Stomach (tissue), 8 donors: ENCODE measurements at regions not wholly inside any gene's neighbourhood (a gene's known extent, or its start where the extent isn't known, plus 50 kb on each side); places are given as distances from the start of the nearest gene placed in this dataset.

Source experiments
- DNase-seq, 2 donors: peaks; one replicate each; pipeline versions ENCODE4 v3.0.0 to v3.0.0-alpha.2; 2013 to 2019
- H3K27ac ChIP-seq, 5 donors: fragments of 200-600 bp in 4 of 5; sonication (generic) in 4 of 5; one replicate each; pipeline ENCODE4 v1.5.1; 2013 to 2019; ENCODE audit warnings: mild to moderate bottlenecking in 1 of 5, moderate library complexity in 1 of 5
- H3K27me3 ChIP-seq, 3 donors: fragments of 200-600 bp; sonication (generic); one replicate each; pipeline ENCODE4 v1.5.1; 2017 to 2019; ENCODE audit warnings: mixed run types in 1 of 3
- H3K36me3 ChIP-seq, 4 donors: fragments of 200-600 bp; sonication (generic); 1 replicate in 3 of 4; 2 replicates in 1 of 4; pipeline ENCODE4 v1.5.1; 2016 to 2019
- H3K4me1 ChIP-seq, 4 donors: fragments of 200-600 bp; sonication (generic); one replicate each; pipeline ENCODE4 v1.5.1; 2016 to 2019
- H3K4me3 ChIP-seq, 4 donors: fragments of 200-600 bp; sonication (generic) in 3 of 4; one replicate each; pipeline ENCODE4 v1.5.1; 2016 to 2019; ENCODE audit warnings: mild to moderate bottlenecking in 1 of 4
- H3K9me3 ChIP-seq, 4 donors: fragments of 200-600 bp; sonication (generic); one replicate each; pipeline ENCODE4 v1.5.1; 2016 to 2019
- CTCF ChIP-seq, 7 experiments: fragments of 450-650 bp in 4 of 7; fragments of 200-600 bp in 3 of 7; sonication (generic) in 3 of 7; IDR thresholded peaks; one replicate each; pipeline ENCODE4 v1.5.1; 2016 to 2019; ENCODE audit warnings: antibody characterized with exemption in 7 of 7, control low read depth in 2 of 7, mild to moderate bottlenecking in 1 of 7
- EP300 ChIP-seq: sonication (generic); formaldehyde crosslinking; IDR thresholded peaks from one replicate; pipeline ENCODE4 v1.6.1; 2017; ENCODE audit warnings: antibody characterized with exemption
- POLR2A ChIP-seq, 4 donors: fragments of 450-650 bp; IDR thresholded peaks; one replicate each; pipeline ENCODE4 v1.6.1; 2016; ENCODE audit warnings: antibody characterized with exemption in 4 of 4, control low read depth in 2 of 4, mild to moderate bottlenecking in 1 of 4, moderate library complexity in 1 of 4
- POLR2AphosphoS5 ChIP-seq, 3 donors: sonication (generic); formaldehyde crosslinking; IDR thresholded peaks; one replicate each; pipeline ENCODE4 v1.6.1; 2016; ENCODE audit warnings: antibody characterized with exemption in 3 of 3
- WGBS, 5 donors: extraction: QIAGEN DNeasy Blood & Tissue Kit in 3 of 5; methylation state at CpG; one replicate each; pipeline versions ENCODE4 v1.1.5 to v1.1.7; 2013 to 2018; 5-methylcytosine and 5-hydroxymethylcytosine counted together
- intact Hi-C: fragments of 100-400 bp; cut with DNase I; formaldehyde crosslinking; loops from one replicate; pipeline ENCODE4 v1.15.1; 2023; ENCODE audit warnings: low total_unique reads
- donor health status: healthy with polysubstance abuse.
- donor health status: Bipolar disorder and iron deficiency.
- donor health status: healthy.

GRCh38 chr13:26463296-26463695, 94.2 kb upstream of the WASF3 start:
- Histone ChIP-seq H3K36me3 (no peaks in the 10 kb centered on the region), H3K27ac (no peak overlapping the region), H3K27me3 (no peaks in the 10 kb centered on the region), H3K4me1 (no peaks in the 10 kb centered on the region), H3K9me3 (no peaks in the 10 kb centered on the region), H3K4me3 (no peak overlapping the region)
- TF ChIP-seq EP300: no peak
- TF ChIP-seq CTCF (IDR thresholded peaks at IDR 0.05): no peak
- TF ChIP-seq POLR2A (IDR thresholded peaks at IDR 0.05): no peak
- WGBS, 5 donors: 87 to 94% (median 93%) methylated on average over 6 of the region's 6 CpGs
- intact Hi-C loops: no loop called here
- no peak for DNase-seq

GRCh38 chr13:26463848-26464247, 93.6 kb upstream of the WASF3 start:
- Histone ChIP-seq H3K27ac (no peak overlapping the region), H3K4me3 (no peak overlapping the region), H3K4me1 (no peaks in the 10 kb centered on the region), H3K27me3 (no peaks in the 10 kb centered on the region), H3K36me3 (no peaks in the 10 kb centered on the region), H3K9me3 (no peaks in the 10 kb centered on the region)
- no peak for DNase-seq
- 60 to 76% (median 70%) methylated on average over 5 of the region's 5 CpGs for WGBS, 5 donors
- intact Hi-C loops: no loop called here
- TF ChIP-seq CTCF (IDR thresholded peaks at IDR 0.05): no peak
- no peak for TF ChIP-seq EP300
- no peak for TF ChIP-seq POLR2A (IDR thresholded peaks at IDR 0.05)
- TF ChIP-seq POLR2AphosphoS5 (IDR thresholded peaks at IDR 0.05): no peak

- no peak for DNase-seq
- H3K27me3 ChIP-seq: no peaks in the 10 kb centered on the region
- no peaks in the 10 kb centered on the region for H3K36me3 ChIP-seq
- intact Hi-C loops: no loop called here
- no peaks in the 10 kb centered on the region for H3K9me3 ChIP-seq
- no peaks in the 10 kb centered on the region for H3K4me1 ChIP-seq
- no peak overlapping the region for H3K27ac ChIP-seq
- 80 to 89% (median 84%) methylated on average over 12 of the region's 12 CpGs for WGBS, 5 donors
- no peak overlapping the region for H3K4me3 ChIP-seq
- no peak for TF ChIP-seq POLR2AphosphoS5 (IDR thresholded peaks at IDR 0.05)
Observed at GRCh38 chr13:26465514-26465913, 92.0 kb upstream of the WASF3 start.

GRCh38 chr13:26465954-26466353, 91.5 kb upstream of the WASF3 start:
- TF ChIP-seq EP300 (no peak), POLR2A (IDR thresholded peaks at IDR 0.05) (no peak), CTCF (IDR thresholded peaks at IDR 0.05) (no peak), POLR2AphosphoS5 (IDR thresholded peaks at IDR 0.05) (no peak)
- H3K4me1 ChIP-seq: no peaks in the 10 kb centered on the region
- DNase-seq: no peak
- H3K4me3 ChIP-seq: no peak overlapping the region
- no peaks in the 10 kb centered on the region for H3K27me3 ChIP-seq
- H3K9me3 ChIP-seq: no peaks in the 10 kb centered on the region
- no peaks in the 10 kb centered on the region for H3K36me3 ChIP-seq
- intact Hi-C loops: no loop called here
- H3K27ac ChIP-seq: no peak overlapping the region

GRCh38 chr13:26468265-26468801, 89.2 kb upstream of the WASF3 start:
- Histone ChIP-seq H3K4me1 (no peaks in the 10 kb centered on the region), H3K27ac (no peak overlapping the region), H3K4me3 (no peak overlapping the region), H3K9me3 (no peaks in the 10 kb centered on the region), H3K36me3 (no peaks in the 10 kb centered on the region), H3K27me3 (no peaks in the 10 kb centered on the region)
- intact Hi-C loops: no loop called here
- TF ChIP-seq POLR2A (IDR thresholded peaks at IDR 0.05): no peak
- no peak for TF ChIP-seq EP300
- TF ChIP-seq CTCF (IDR thresholded peaks at IDR 0.05): no peak
- TF ChIP-seq POLR2AphosphoS5 (IDR thresholded peaks at IDR 0.05): no peak
- DNase-seq: no peak
- 29 to 42% (median 38%) methylated on average over 6 of the region's 6 CpGs for WGBS, 5 donors
